ENCODE measurements at regions not wholly inside any gene's neighbourhood (a gene's known extent, or its start where the extent isn't known, plus 50 kb on each side); places are given as distances from the start of the nearest gene placed in this dataset.

- Histone ChIP-seq H3K27me3 (ENCODE audit: control insufficient read depth, insufficient read depth, low read length) (no peaks in the 10 kb centered on the region), H3K4me3 (ENCODE audit: low read depth, low read length) (no peak overlapping the region), H3K27ac (ENCODE audit: low read depth, low read length) (no peak overlapping the region), H3K9me3 (ENCODE audit: control insufficient read depth, insufficient read depth, low read length) (no peaks in the 10 kb centered on the region)
- TF ChIP-seq CTCF (IDR thresholded peaks at IDR 0.05; ENCODE audit: low read depth, low read length): no peak
- CTCF ChIA-PET: no interaction called here
- POLR2A ChIA-PET: no interaction called here
- no peak for DNase-seq (ENCODE audit: low read depth, low spot score)
Observed at GRCh38 chr3:144287001-144287400, 315.4 kb downstream of the DIPK2A start.

- CTCF ChIA-PET: no interaction called here
- Histone ChIP-seq H3K27me3 (ENCODE audit: control insufficient read depth, insufficient read depth, low read length) (no peaks in the 10 kb centered on the region), H3K9me3 (ENCODE audit: control insufficient read depth, insufficient read depth, low read length) (no peaks in the 10 kb centered on the region), H3K27ac (ENCODE audit: low read depth, low read length) (no peak overlapping the region), H3K4me3 (ENCODE audit: low read depth, low read length) (no peak overlapping the region)
- POLR2A ChIA-PET: no interaction called here
- no peak for TF ChIP-seq CTCF (IDR thresholded peaks at IDR 0.05; ENCODE audit: low read depth, low read length)
- no peak for DNase-seq (ENCODE audit: low read depth, low spot score)
Observed at GRCh38 chr3:144289057-144289456, 317.4 kb downstream of the DIPK2A start.

- ChIA-PET CTCF (no interaction called here), POLR2A (no interaction called here)
- no peak for DNase-seq (ENCODE audit: low read depth, low spot score)
- Histone ChIP-seq H3K4me3 (ENCODE audit: low read depth, low read length) (no peak overlapping the region), H3K27ac (ENCODE audit: low read depth, low read length) (no peak overlapping the region), H3K27me3 (ENCODE audit: control insufficient read depth, insufficient read depth, low read length) (no peaks in the 10 kb centered on the region), H3K9me3 (ENCODE audit: control insufficient read depth, insufficient read depth, low read length) (no peaks in the 10 kb centered on the region)
- TF ChIP-seq CTCF (IDR thresholded peaks at IDR 0.05; ENCODE audit: low read depth, low read length): no peak
Observed at GRCh38 chr3:144294659-144295538, 323.3 kb downstream of the DIPK2A start.

GRCh38 chr3:144295613-144296012 lies 324.0 kb downstream of the DIPK2A start:
- H3K4me3 ChIP-seq (ENCODE audit: low read depth, low read length): no peak overlapping the region
- ChIA-PET CTCF (no interaction called here), POLR2A (no interaction called here)
- H3K27me3 ChIP-seq (ENCODE audit: control insufficient read depth, insufficient read depth, low read length): no peaks in the 10 kb centered on the region
- no peaks in the 10 kb centered on the region for H3K9me3 ChIP-seq (ENCODE audit: control insufficient read depth, insufficient read depth, low read length)
- H3K27ac ChIP-seq (ENCODE audit: low read depth, low read length): no peak overlapping the region
- TF ChIP-seq CTCF (IDR thresholded peaks at IDR 0.05; ENCODE audit: low read depth, low read length): no peak
- DNase-seq (ENCODE audit: low read depth, low spot score): no peak

- no peak for TF ChIP-seq CTCF (IDR thresholded peaks at IDR 0.05; ENCODE audit: low read depth, low read length)
Observed at GRCh38 chr3:144296808-144297207, 325.2 kb downstream of the DIPK2A start.

More at GRCh38 chr3:144296808-144297207, 325.2 kb downstream of the DIPK2A start:
- DNase-seq (ENCODE audit: low read depth, low spot score): no peak
- no peaks in the 10 kb centered on the region for H3K27me3 ChIP-seq (ENCODE audit: control insufficient read depth, insufficient read depth, low read length)
- no peak overlapping the region for H3K4me3 ChIP-seq (ENCODE audit: low read depth, low read length)
- H3K9me3 ChIP-seq (ENCODE audit: control insufficient read depth, insufficient read depth, low read length): no peaks in the 10 kb centered on the region
- CTCF ChIA-PET: no interaction called here
- POLR2A ChIA-PET: no interaction called here
- no peak overlapping the region for H3K27ac ChIP-seq (ENCODE audit: low read depth, low read length)
